ENCODE measurements at regions not wholly inside any gene's neighbourhood (a gene's known extent, or its start where the extent isn't known, plus 50 kb on each side); places are given as distances from the start of the nearest gene placed in this dataset.

- H3K27me3 Mint-ChIP-seq (ENCODE audit: insufficient read depth, unreplicated experiment), result peaks cover 19% of the 10 kb centered on the region
- H3K36me3 Mint-ChIP-seq (ENCODE audit: insufficient read depth, unreplicated experiment), result no peaks in the 10 kb centered on the region
- no peaks in the 10 kb centered on the region for H3K4me1 Mint-ChIP-seq (ENCODE audit: insufficient read depth, unreplicated experiment)
- no peak for DNase-seq (ENCODE audit: unreplicated experiment)
- no TSS peak for BruUV-seq (replicated peaks)
- CTCF ChIA-PET, result no interaction called here
- H3K4me3 Mint-ChIP-seq (ENCODE audit: unreplicated experiment), result no peak overlapping the region
- intact Hi-C loops (cut with micrococcal nuclease), result no loop called here
- H3K9me3 Mint-ChIP-seq (ENCODE audit: unreplicated experiment), result peaks cover 11% of the 10 kb centered on the region
- no peak overlapping the region for H3K27ac Mint-ChIP-seq (ENCODE audit: low read depth, unreplicated experiment)
- TF ChIP-seq CTCF (IDR thresholded peaks at IDR 0.05; ENCODE audit: unreplicated experiment), result no peak
- POLR2A ChIA-PET, result no interaction called here
Observed at GRCh38 chr10:44813201-44813600, 97.9 kb upstream of the TMEM72 start.

- H3K27me3 Mint-ChIP-seq (ENCODE audit: insufficient read depth, unreplicated experiment), result peaks cover 19% of the 10 kb centered on the region
Observed at GRCh38 chr10:44814929-44815328, 96.2 kb upstream of the TMEM72 start.

GRCh38 chr10:44818041-44818649, 93.0 kb upstream of the TMEM72 start:
- no peak overlapping the region for H3K4me3 Mint-ChIP-seq (ENCODE audit: unreplicated experiment)
- peaks cover 11% of the 10 kb centered on the region for H3K9me3 Mint-ChIP-seq (ENCODE audit: unreplicated experiment)
- H3K27ac Mint-ChIP-seq (ENCODE audit: low read depth, unreplicated experiment), result no peak overlapping the region
- no peak for DNase-seq (ENCODE audit: unreplicated experiment)
- POLR2A ChIA-PET, result no interaction called here
- intact Hi-C loops (cut with micrococcal nuclease), result no loop called here
- BruUV-seq (replicated peaks), result no TSS peak
- CTCF ChIA-PET, result no interaction called here
- TF ChIP-seq CTCF (IDR thresholded peaks at IDR 0.05; ENCODE audit: unreplicated experiment), result no peak
- H3K4me1 Mint-ChIP-seq (ENCODE audit: insufficient read depth, unreplicated experiment), result no peaks in the 10 kb centered on the region
- H3K27me3 Mint-ChIP-seq (ENCODE audit: insufficient read depth, unreplicated experiment), result peaks cover 19% of the 10 kb centered on the region
- no peaks in the 10 kb centered on the region for H3K36me3 Mint-ChIP-seq (ENCODE audit: insufficient read depth, unreplicated experiment)

More at GRCh38 chr10:44814929-44815328, 96.2 kb upstream of the TMEM72 start:
- BruUV-seq (replicated peaks), result no TSS peak
- peaks cover 11% of the 10 kb centered on the region for H3K9me3 Mint-ChIP-seq (ENCODE audit: unreplicated experiment)
- no peaks in the 10 kb centered on the region for H3K4me1 Mint-ChIP-seq (ENCODE audit: insufficient read depth, unreplicated experiment)
- no peak overlapping the region for H3K27ac Mint-ChIP-seq (ENCODE audit: low read depth, unreplicated experiment)
- no peak for DNase-seq (ENCODE audit: unreplicated experiment)
- POLR2A ChIA-PET, result interaction anchor here (1.0 kb wide), 1 partner anchor 127 kb away, joined by 3 read pairs; no protein-coding TSS in a partner anchor
- intact Hi-C loops (cut with micrococcal nuclease), result no loop called here
- H3K36me3 Mint-ChIP-seq (ENCODE audit: insufficient read depth, unreplicated experiment), result no peaks in the 10 kb centered on the region
- H3K4me3 Mint-ChIP-seq (ENCODE audit: unreplicated experiment), result no peak overlapping the region
- CTCF ChIA-PET, result no interaction called here
- no peak for TF ChIP-seq CTCF (IDR thresholded peaks at IDR 0.05; ENCODE audit: unreplicated experiment)

- no peaks in the 10 kb centered on the region for H3K36me3 Mint-ChIP-seq (ENCODE audit: insufficient read depth, unreplicated experiment)
- H3K9me3 Mint-ChIP-seq (ENCODE audit: unreplicated experiment), result peaks cover 7% of the 10 kb centered on the region
- ChIA-PET POLR2A (no interaction called here), CTCF (no interaction called here)
- H3K27me3 Mint-ChIP-seq (ENCODE audit: insufficient read depth, unreplicated experiment), result peaks cover 19% of the 10 kb centered on the region
- H3K4me3 Mint-ChIP-seq (ENCODE audit: unreplicated experiment), result no peak overlapping the region
- TF ChIP-seq CTCF (IDR thresholded peaks at IDR 0.05; ENCODE audit: unreplicated experiment), result no peak
- intact Hi-C loops (cut with micrococcal nuclease), result no loop called here
- BruUV-seq (replicated peaks), result no TSS peak
- no peaks in the 10 kb centered on the region for H3K4me1 Mint-ChIP-seq (ENCODE audit: insufficient read depth, unreplicated experiment)
- no peak for DNase-seq (ENCODE audit: unreplicated experiment)
- H3K27ac Mint-ChIP-seq (ENCODE audit: low read depth, unreplicated experiment), result no peak overlapping the region
Observed at GRCh38 chr10:44818701-44819127, 92.4 kb upstream of the TMEM72 start.

Data from MCF 10A (cell line).